B cell (primary cell): ENCODE measurements at regions not wholly inside any gene's neighbourhood (a gene's known extent, or its start where the extent isn't known, plus 50 kb on each side); places are given as distances from the start of the nearest gene placed in this dataset.

Source experiments
- ATAC-seq: fragments of 200-7000 bp; cut with Tn5 transposase; one replicate; pipeline ENCODE4 v1.10.0; 2021; ENCODE audit warnings: low read depth, mild to moderate bottlenecking, moderate number of reproducible peaks, moderate library complexity
- CTCF ChIA-PET: fragments of 350-600 bp; sonication (Branson Sonifier 250); formaldehyde crosslinking; loops from one replicate; lab custom pipeline; 2021; ENCODE audit warnings: antibody characterized with exemption, inconsistent platforms; lab: Charles Lee
- POLR2A ChIA-PET: fragments of 350-600 bp; sonication (Branson Sonifier 250); formaldehyde crosslinking; loops from one replicate; lab custom pipeline; 2021; ENCODE audit warnings: antibody characterized with exemption; lab: Charles Lee
- DNase-seq: peaks from one replicate; pipeline ENCODE4 v3.0.0; 2013
- H2AFZ ChIP-seq: 2 replicates; pipeline ENCODE4 v1.6.1; 2012; ENCODE audit warnings: mild to moderate bottlenecking, low read depth, low read length; ENCODE audit not compliant: insufficient read depth, poor library complexity, severe bottlenecking
- H3K27ac ChIP-seq, 2 donors: 1 replicate in 1 of 2; 2 replicates in 1 of 2; pipeline ENCODE4 v1.5.1; 2012 to 2013; ENCODE audit warnings: low read length in 2 of 2, mild to moderate bottlenecking in 2 of 2, moderate library complexity in 1 of 2
- H3K27me3 ChIP-seq, 4 experiments: fragments of 200-600 bp in 1 of 4; sonication (generic) in 1 of 4; replicated peaks in 1 of 4; 1 replicate in 2 of 4; 2 replicates in 2 of 4; pipeline versions ENCODE4 v1.6.1 to v1.7.0; 2013 to 2016; ENCODE audit warnings: low read length in 3 of 4, mild to moderate bottlenecking in 2 of 4, mixed read lengths in 1 of 4, moderate library complexity in 1 of 4; ENCODE audit not compliant: insufficient read depth in 4 of 4, control insufficient read depth in 3 of 4; ENCODE audit errors: control extremely low read depth in 1 of 4
- H3K36me3 ChIP-seq, 2 experiments: replicated peaks in 1 of 2; 1 replicate in 1 of 2; 2 replicates in 1 of 2; pipeline versions ENCODE4 v1.6.1 to v1.7.1; 2013; ENCODE audit warnings: low read length in 1 of 2; ENCODE audit not compliant: insufficient read depth in 2 of 2, control insufficient read depth in 1 of 2; ENCODE audit errors: control extremely low read depth in 1 of 2, extremely low read depth in 1 of 2
- H3K4me1 ChIP-seq, 2 donors: fragments of 200-600 bp in 1 of 2; sonication (generic) in 1 of 2; 1 replicate in 1 of 2; 2 replicates in 1 of 2; pipeline versions ENCODE4 v1.5.1 to v1.6.1; 2013 to 2017; ENCODE audit warnings: low read length in 2 of 2; ENCODE audit not compliant: control insufficient read depth in 2 of 2, insufficient read depth in 2 of 2
- H3K4me2 ChIP-seq: replicated peaks from 2 replicates; pipeline ENCODE3; 2012; ENCODE audit warnings: mild to moderate bottlenecking, low read depth, low read length; ENCODE audit not compliant: poor library complexity, severe bottlenecking
- H3K4me3 ChIP-seq, 5 experiments: fragments of 200-600 bp in 1 of 5; sonication (generic) in 1 of 5; 1 replicate in 3 of 5; 2 replicates in 2 of 5; pipeline versions ENCODE4 v1.5.1 to v1.7.0; 2011 to 2016; ENCODE audit warnings: low read length in 4 of 5, mild to moderate bottlenecking in 4 of 5, low read depth in 2 of 5, control low read depth in 1 of 5, moderate library complexity in 1 of 5; ENCODE audit not compliant: insufficient read depth in 1 of 5; ENCODE audit errors: control extremely low read depth in 1 of 5, extremely low read depth in 1 of 5
- H3K79me2 ChIP-seq: fragments of 200-600 bp; sonication (generic); one replicate; pipeline ENCODE4 v1.6.0; 2016; ENCODE audit warnings: low read length; ENCODE audit not compliant: control insufficient read depth, insufficient read depth
- H3K9ac ChIP-seq: fragments of 200-600 bp; sonication (generic); 2 replicates; pipeline ENCODE4 v1.6.1; 2017; ENCODE audit warnings: mild to moderate bottlenecking, low read length, moderate library complexity
- H3K9me3 ChIP-seq, 3 donors: one replicate each; pipeline versions ENCODE4 v1.6.1 to v1.7.1; 2013; ENCODE audit warnings: low read length in 2 of 3; ENCODE audit not compliant: control insufficient read depth in 2 of 3, insufficient read depth in 1 of 3; ENCODE audit errors: control extremely low read depth in 1 of 3
- H4K20me1 ChIP-seq: 2 replicates; pipeline ENCODE4 v1.6.0; 2012; ENCODE audit warnings: mild to moderate bottlenecking, low read length; ENCODE audit not compliant: insufficient read depth, control insufficient read depth, poor library complexity, severe bottlenecking
- H3K27ac Mint-ChIP-seq: one replicate; pipeline ENCODE4 v1.8.0; 2021; ENCODE audit warnings: mixed read lengths
- H3K27me3 Mint-ChIP-seq: one replicate; pipeline ENCODE4 v1.8.0; 2021; ENCODE audit warnings: mixed read lengths
- H3K4me1 Mint-ChIP-seq: one replicate; pipeline ENCODE4 v1.8.0; 2021; ENCODE audit warnings: mixed read lengths
- H3K4me3 Mint-ChIP-seq: one replicate; pipeline ENCODE4 v1.8.0; 2021; ENCODE audit warnings: mixed read lengths
- H3K9me3 Mint-ChIP-seq: one replicate; pipeline ENCODE4 v1.8.0; 2022; ENCODE audit warnings: mixed read lengths; ENCODE audit not compliant: insufficient read depth
- CTCF ChIP-seq: fragments of 200-600 bp; IDR thresholded peaks from one replicate; pipeline ENCODE4 v1.8.0; 2022; ENCODE audit warnings: antibody characterized with exemption, mild to moderate bottlenecking
- EZH2 ChIP-seq: IDR thresholded peaks from 2 replicates; pipeline ENCODE4 v1.6.1; 2012; ENCODE audit warnings: borderline replicate concordance, low read depth, mild to moderate bottlenecking, moderate library complexity, low read length; ENCODE audit not compliant: insufficient read depth, poor library complexity, severe bottlenecking
- WGBS: methylation state at CpG from one replicate; pipeline ENCODE4 v1.1.5; 2013; ENCODE audit warnings: missing lambda C conversion rate; ENCODE audit not compliant: insufficient coverage; 5-methylcytosine and 5-hydroxymethylcytosine counted together
- intact Hi-C: fragments of 100-400 bp; cut with micrococcal nuclease; formaldehyde crosslinking; loops from one replicate; pipeline ENCODE4 v1.10.0; 2022

GRCh38 chr4:174107746-174108354 lies 175.6 kb downstream of the FBXO8 start:
- Mint-ChIP-seq H3K4me3 (no peak overlapping the region), H3K9me3 (no peaks in the 10 kb centered on the region), H3K4me1 (no peaks in the 10 kb centered on the region), H3K27me3 (peaks cover 23% of the 10 kb centered on the region), H3K27ac (no peak overlapping the region)
- H2AFZ ChIP-seq: no peak overlapping the region
- POLR2A ChIA-PET: no interaction called here
- H3K27ac ChIP-seq: no peak overlapping the region
- no peak overlapping the region for H3K4me2 ChIP-seq
- no peaks in the 10 kb centered on the region for H3K4me1 ChIP-seq
- CTCF ChIA-PET: no interaction called here
- ATAC-seq: no peak
- no peaks in the 10 kb centered on the region for H3K9me3 ChIP-seq
- WGBS: 30% methylated on average over 3 of the region's 6 CpGs
- no peak overlapping the region for H3K9ac ChIP-seq
- intact Hi-C loops: no loop called here
- DNase-seq: no peak
- H3K79me2 ChIP-seq: no peaks in the 10 kb centered on the region
- peaks cover 0 to 2% (median 0%) of the 10 kb centered on the region in 4 experiments for H3K27me3 ChIP-seq
- H4K20me1 ChIP-seq: no peaks in the 10 kb centered on the region
- no peaks in the 10 kb centered on the region for H3K36me3 ChIP-seq
- H3K4me3 ChIP-seq: no peak overlapping the region
- no peak for TF ChIP-seq EZH2
- TF ChIP-seq CTCF: no peak

- 100% methylated on average over 1 of the region's 1 CpG for WGBS
- CTCF ChIA-PET: no interaction called here
Measured at GRCh38 chr4:174105202-174105601, 178.3 kb downstream of the FBXO8 start.

More at GRCh38 chr4:174105202-174105601, 178.3 kb downstream of the FBXO8 start:
- Histone ChIP-seq H3K4me2 (no peak overlapping the region), H3K9me3 (no peaks in the 10 kb centered on the region), H3K27me3 (peaks cover 0 to 2% (median 0%) of the 10 kb centered on the region in 4 experiments), H4K20me1 (no peaks in the 10 kb centered on the region), H2AFZ (no peak overlapping the region), H3K27ac (no peak overlapping the region), H3K9ac (no peak overlapping the region), H3K36me3 (no peaks in the 10 kb centered on the region), H3K4me1 (no peaks in the 10 kb centered on the region), H3K79me2 (no peaks in the 10 kb centered on the region), H3K4me3 (no peak overlapping the region)
- peaks cover 23% of the 10 kb centered on the region for H3K27me3 Mint-ChIP-seq
- DNase-seq (no peak), ATAC-seq (no peak)
- POLR2A ChIA-PET: no interaction called here
- H3K4me1 Mint-ChIP-seq: no peaks in the 10 kb centered on the region
- H3K9me3 Mint-ChIP-seq: no peaks in the 10 kb centered on the region
- H3K4me3 Mint-ChIP-seq: no peak overlapping the region
- intact Hi-C loops: no loop called here
- no peak overlapping the region for H3K27ac Mint-ChIP-seq
- no peak for TF ChIP-seq CTCF
- no peak for TF ChIP-seq EZH2
